ENCODE measurements at regions not wholly inside any gene's neighbourhood (a gene's known extent, or its start where the extent isn't known, plus 50 kb on each side); places are given as distances from the start of the nearest gene placed in this dataset.
"Not testable (repeated sequence)": the region's sequence is repeated elsewhere in the genome, so short reads cannot be mapped to it uniquely, and the experiment has no call there.

GRCh38 chr9:13001989-13002580 lies 227.3 kb downstream of the LURAP1L start:
- DNase-seq = no peak

GRCh38 chr9:13002740-13003139 lies 227.9 kb downstream of the LURAP1L start:
- DNase-seq = no peak

GRCh38 chr9:13009871-13010270 lies 235.1 kb downstream of the LURAP1L start:
- DNase-seq = no peak

GRCh38 chr9:13013991-13014883 lies 239.4 kb downstream of the LURAP1L start:
- no peak for DNase-seq

GRCh38 chr9:13017260-13017659 lies 242.4 kb downstream of the LURAP1L start:
- DNase-seq = no peak

GRCh38 chr9:13020146-13021040 lies 245.6 kb downstream of the LURAP1L start:
- DNase-seq = no peak

- DNase-seq = no peak
Observed at GRCh38 chr9:13022756-13023155, 247.9 kb downstream of the LURAP1L start.

- no peak for DNase-seq
Observed at GRCh38 chr9:13023498-13023897, 248.7 kb downstream of the LURAP1L start.

GRCh38 chr9:13026956-13027355 lies 252.1 kb downstream of the LURAP1L start:
- no peak for DNase-seq

- no peak for DNase-seq
Observed at GRCh38 chr9:13027879-13028278, 251.6 kb downstream of the MPDZ start.

- DNase-seq = no peak
Observed at GRCh38 chr9:13032585-13032984, 246.9 kb downstream of the MPDZ start.

- peak in 1 of 2 experiments; percentile 0 for DNase-seq
Observed at GRCh38 chr9:13033959-13034693, 245.4 kb downstream of the MPDZ start.

GRCh38 chr9:13034694-13035002 lies 244.8 kb downstream of the MPDZ start:
- DNase-seq = no peak

GRCh38 chr9:13035822-13036221 lies 243.7 kb downstream of the MPDZ start:
- DNase-seq = no peak

- not testable (repeated sequence) for DNase-seq
Observed at GRCh38 chr9:13037808-13038207, 241.7 kb downstream of the MPDZ start.

GRCh38 chr9:13047827-13048587 lies 231.5 kb downstream of the MPDZ start:
- DNase-seq = no peak

- no peak for DNase-seq
Observed at GRCh38 chr9:13049223-13049622, 230.3 kb downstream of the MPDZ start.

GRCh38 chr9:13053504-13053903 lies 226.0 kb downstream of the MPDZ start:
- DNase-seq = no peak

GRCh38 chr9:13054389-13054788 lies 225.1 kb downstream of the MPDZ start:
- no peak for DNase-seq
